Neural progenitor cell (in vitro differentiated cells): ENCODE measurements at regions not wholly inside any gene's neighbourhood (a gene's known extent, or its start where the extent isn't known, plus 50 kb on each side); places are given as distances from the start of the nearest gene placed in this dataset.

Source experiments
- EZH2 ChIP-seq: fragments of 200-600 bp; sonication (generic); IDR thresholded peaks from 2 replicates; pipeline ENCODE4 v1.6.1; 2017; ENCODE audit warnings: antibody characterized with exemption, mild to moderate bottlenecking, moderate library complexity
- TF ChIP-seq, protein P1 (sequence below): fragments of 200-600 bp; sonication (generic); IDR thresholded peaks from 2 replicates; pipeline ENCODE4 v1.5.1; 2017; ENCODE audit warnings: antibody characterized with exemption, mild to moderate bottlenecking

DNA sequence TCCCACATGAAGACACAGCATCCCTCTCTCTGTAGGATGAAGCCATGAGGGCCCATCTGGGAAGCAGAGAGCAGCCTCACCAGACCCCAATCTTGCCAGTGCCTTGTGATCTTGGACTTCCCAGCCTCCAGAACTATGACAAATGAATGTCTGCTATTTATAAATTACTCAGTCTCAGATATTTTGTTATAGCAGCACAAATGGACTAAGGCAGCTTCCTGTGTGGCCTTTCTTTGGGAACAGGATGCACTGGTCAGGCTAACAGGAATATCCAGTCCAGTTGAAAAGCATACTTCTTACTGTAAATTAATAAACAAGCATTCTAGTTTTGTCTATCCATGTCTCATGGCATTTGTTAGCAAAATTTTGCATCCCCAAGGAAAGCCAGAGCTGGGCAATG is 134.1 kb upstream of the ETV3 start:
- TF ChIP-seq, protein P1, sequence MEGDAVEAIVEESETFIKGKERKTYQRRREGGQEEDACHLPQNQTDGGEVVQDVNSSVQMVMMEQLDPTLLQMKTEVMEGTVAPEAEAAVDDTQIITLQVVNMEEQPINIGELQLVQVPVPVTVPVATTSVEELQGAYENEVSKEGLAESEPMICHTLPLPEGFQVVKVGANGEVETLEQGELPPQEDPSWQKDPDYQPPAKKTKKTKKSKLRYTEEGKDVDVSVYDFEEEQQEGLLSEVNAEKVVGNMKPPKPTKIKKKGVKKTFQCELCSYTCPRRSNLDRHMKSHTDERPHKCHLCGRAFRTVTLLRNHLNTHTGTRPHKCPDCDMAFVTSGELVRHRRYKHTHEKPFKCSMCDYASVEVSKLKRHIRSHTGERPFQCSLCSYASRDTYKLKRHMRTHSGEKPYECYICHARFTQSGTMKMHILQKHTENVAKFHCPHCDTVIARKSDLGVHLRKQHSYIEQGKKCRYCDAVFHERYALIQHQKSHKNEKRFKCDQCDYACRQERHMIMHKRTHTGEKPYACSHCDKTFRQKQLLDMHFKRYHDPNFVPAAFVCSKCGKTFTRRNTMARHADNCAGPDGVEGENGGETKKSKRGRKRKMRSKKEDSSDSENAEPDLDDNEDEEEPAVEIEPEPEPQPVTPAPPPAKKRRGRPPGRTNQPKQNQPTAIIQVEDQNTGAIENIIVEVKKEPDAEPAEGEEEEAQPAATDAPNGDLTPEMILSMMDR, result no peak
- no peak for TF ChIP-seq EZH2
